HG03558 (cell line): ENCODE measurements at regions not wholly inside any gene's neighbourhood (a gene's known extent, or its start where the extent isn't known, plus 50 kb on each side); places are given as distances from the start of the nearest gene placed in this dataset.

Experiments
- ATAC-seq: cut with Tn5 transposase; IDR thresholded peaks from one replicate; pipeline ENCODE4 v1.9.1; 2021; ENCODE audit warnings: moderate number of reproducible peaks; ENCODE audit not compliant: unreplicated experiment; ENCODE audit errors: extremely low read depth

- ATAC-seq, result no peak
Observed at GRCh38 chr1:79604490-79605198, 598.1 kb upstream of the ADGRL4 start.

- no peak for ATAC-seq
Observed at GRCh38 chr1:79603843-79604242, 597.3 kb upstream of the ADGRL4 start.

GRCh38 chr1:79599257-79599656, 592.7 kb upstream of the ADGRL4 start:
- ATAC-seq, result no peak

GRCh38 chr1:79595931-79596330, 589.4 kb upstream of the ADGRL4 start:
- no peak for ATAC-seq

GRCh38 chr1:79594121-79594698, 587.7 kb upstream of the ADGRL4 start:
- no peak for ATAC-seq

- no peak for ATAC-seq
Observed at GRCh38 chr1:79592707-79593106, 586.2 kb upstream of the ADGRL4 start.

GRCh38 chr1:79588719-79589118, 582.2 kb upstream of the ADGRL4 start:
- ATAC-seq, result no peak

GRCh38 chr1:79587229-79587628, 580.7 kb upstream of the ADGRL4 start:
- ATAC-seq, result no peak

GRCh38 chr1:79585801-79586200, 579.3 kb upstream of the ADGRL4 start:
- ATAC-seq, result no peak

GRCh38 chr1:79575424-79575823, 568.9 kb upstream of the ADGRL4 start:
- ATAC-seq, result no peak

- ATAC-seq, result no peak
Observed at GRCh38 chr1:79568411-79568810, 561.9 kb upstream of the ADGRL4 start.

- ATAC-seq, result no peak
Observed at GRCh38 chr1:79561521-79561978, 555.0 kb upstream of the ADGRL4 start.

GRCh38 chr1:79556189-79556588, 549.7 kb upstream of the ADGRL4 start:
- ATAC-seq, result no peak

- ATAC-seq, result no peak
Observed at GRCh38 chr1:79554688-79555087, 548.2 kb upstream of the ADGRL4 start.

GRCh38 chr1:79551321-79551720, 544.8 kb upstream of the ADGRL4 start:
- ATAC-seq, result no peak

- ATAC-seq, result no peak
Observed at GRCh38 chr1:79550402-79550801, 543.9 kb upstream of the ADGRL4 start.

- ATAC-seq, result no peak
Observed at GRCh38 chr1:79549201-79549600, 542.7 kb upstream of the ADGRL4 start.

GRCh38 chr1:79547514-79547913, 541.0 kb upstream of the ADGRL4 start:
- ATAC-seq, result no peak

GRCh38 chr1:79543394-79543793, 536.9 kb upstream of the ADGRL4 start:
- ATAC-seq, result no peak

GRCh38 chr1:79539001-79539400, 532.5 kb upstream of the ADGRL4 start:
- no peak for ATAC-seq

- no peak for ATAC-seq
Observed at GRCh38 chr1:79532555-79532954, 526.0 kb upstream of the ADGRL4 start.

GRCh38 chr1:79531790-79532189, 525.3 kb upstream of the ADGRL4 start:
- ATAC-seq, result no peak
